B cell (primary cell): ENCODE measurements at regions not wholly inside any gene's neighbourhood (a gene's known extent, or its start where the extent isn't known, plus 50 kb on each side); places are given as distances from the start of the nearest gene placed in this dataset.

ENCODE experiments used
- ATAC-seq: fragments of 200-7000 bp; cut with Tn5 transposase; one replicate; pipeline ENCODE4 v1.10.0; 2021; ENCODE audit warnings: low read depth, mild to moderate bottlenecking, moderate number of reproducible peaks, moderate library complexity
- CTCF ChIA-PET: fragments of 350-600 bp; sonication (Branson Sonifier 250); formaldehyde crosslinking; loops from one replicate; lab custom pipeline; 2021; ENCODE audit warnings: antibody characterized with exemption, inconsistent platforms; lab: Charles Lee
- POLR2A ChIA-PET: fragments of 350-600 bp; sonication (Branson Sonifier 250); formaldehyde crosslinking; loops from one replicate; lab custom pipeline; 2021; ENCODE audit warnings: antibody characterized with exemption; lab: Charles Lee
- DNase-seq: peaks from one replicate; pipeline ENCODE4 v3.0.0; 2013
- H2AFZ ChIP-seq: 2 replicates; pipeline ENCODE4 v1.6.1; 2012; ENCODE audit warnings: mild to moderate bottlenecking, low read depth, low read length; ENCODE audit not compliant: insufficient read depth, poor library complexity, severe bottlenecking
- H3K27ac ChIP-seq, 2 donors: 1 replicate in 1 of 2; 2 replicates in 1 of 2; pipeline ENCODE4 v1.5.1; 2012 to 2013; ENCODE audit warnings: low read length in 2 of 2, mild to moderate bottlenecking in 2 of 2, moderate library complexity in 1 of 2
- H3K27me3 ChIP-seq, 4 experiments: fragments of 200-600 bp in 1 of 4; sonication (generic) in 1 of 4; replicated peaks in 1 of 4; 1 replicate in 2 of 4; 2 replicates in 2 of 4; pipeline versions ENCODE4 v1.6.1 to v1.7.0; 2013 to 2016; ENCODE audit warnings: low read length in 3 of 4, mild to moderate bottlenecking in 2 of 4, mixed read lengths in 1 of 4, moderate library complexity in 1 of 4; ENCODE audit not compliant: insufficient read depth in 4 of 4, control insufficient read depth in 3 of 4; ENCODE audit errors: control extremely low read depth in 1 of 4
- H3K36me3 ChIP-seq, 2 experiments: replicated peaks in 1 of 2; 1 replicate in 1 of 2; 2 replicates in 1 of 2; pipeline versions ENCODE4 v1.6.1 to v1.7.1; 2013; ENCODE audit warnings: low read length in 1 of 2; ENCODE audit not compliant: insufficient read depth in 2 of 2, control insufficient read depth in 1 of 2; ENCODE audit errors: control extremely low read depth in 1 of 2, extremely low read depth in 1 of 2
- H3K4me1 ChIP-seq, 2 donors: fragments of 200-600 bp in 1 of 2; sonication (generic) in 1 of 2; 1 replicate in 1 of 2; 2 replicates in 1 of 2; pipeline versions ENCODE4 v1.5.1 to v1.6.1; 2013 to 2017; ENCODE audit warnings: low read length in 2 of 2; ENCODE audit not compliant: control insufficient read depth in 2 of 2, insufficient read depth in 2 of 2
- H3K4me2 ChIP-seq: replicated peaks from 2 replicates; pipeline ENCODE3; 2012; ENCODE audit warnings: mild to moderate bottlenecking, low read depth, low read length; ENCODE audit not compliant: poor library complexity, severe bottlenecking
- H3K4me3 ChIP-seq, 5 experiments: fragments of 200-600 bp in 1 of 5; sonication (generic) in 1 of 5; 1 replicate in 3 of 5; 2 replicates in 2 of 5; pipeline versions ENCODE4 v1.5.1 to v1.7.0; 2011 to 2016; ENCODE audit warnings: low read length in 4 of 5, mild to moderate bottlenecking in 4 of 5, low read depth in 2 of 5, control low read depth in 1 of 5, moderate library complexity in 1 of 5; ENCODE audit not compliant: insufficient read depth in 1 of 5; ENCODE audit errors: control extremely low read depth in 1 of 5, extremely low read depth in 1 of 5
- H3K79me2 ChIP-seq: fragments of 200-600 bp; sonication (generic); one replicate; pipeline ENCODE4 v1.6.0; 2016; ENCODE audit warnings: low read length; ENCODE audit not compliant: control insufficient read depth, insufficient read depth
- H3K9ac ChIP-seq: fragments of 200-600 bp; sonication (generic); 2 replicates; pipeline ENCODE4 v1.6.1; 2017; ENCODE audit warnings: mild to moderate bottlenecking, low read length, moderate library complexity
- H3K9me3 ChIP-seq, 3 donors: one replicate each; pipeline versions ENCODE4 v1.6.1 to v1.7.1; 2013; ENCODE audit warnings: low read length in 2 of 3; ENCODE audit not compliant: control insufficient read depth in 2 of 3, insufficient read depth in 1 of 3; ENCODE audit errors: control extremely low read depth in 1 of 3
- H4K20me1 ChIP-seq: 2 replicates; pipeline ENCODE4 v1.6.0; 2012; ENCODE audit warnings: mild to moderate bottlenecking, low read length; ENCODE audit not compliant: insufficient read depth, control insufficient read depth, poor library complexity, severe bottlenecking
- H3K27ac Mint-ChIP-seq: one replicate; pipeline ENCODE4 v1.8.0; 2021; ENCODE audit warnings: mixed read lengths
- H3K27me3 Mint-ChIP-seq: one replicate; pipeline ENCODE4 v1.8.0; 2021; ENCODE audit warnings: mixed read lengths
- H3K4me1 Mint-ChIP-seq: one replicate; pipeline ENCODE4 v1.8.0; 2021; ENCODE audit warnings: mixed read lengths
- H3K4me3 Mint-ChIP-seq: one replicate; pipeline ENCODE4 v1.8.0; 2021; ENCODE audit warnings: mixed read lengths
- H3K9me3 Mint-ChIP-seq: one replicate; pipeline ENCODE4 v1.8.0; 2022; ENCODE audit warnings: mixed read lengths; ENCODE audit not compliant: insufficient read depth
- CTCF ChIP-seq: fragments of 200-600 bp; IDR thresholded peaks from one replicate; pipeline ENCODE4 v1.8.0; 2022; ENCODE audit warnings: antibody characterized with exemption, mild to moderate bottlenecking
- EZH2 ChIP-seq: IDR thresholded peaks from 2 replicates; pipeline ENCODE4 v1.6.1; 2012; ENCODE audit warnings: borderline replicate concordance, low read depth, mild to moderate bottlenecking, moderate library complexity, low read length; ENCODE audit not compliant: insufficient read depth, poor library complexity, severe bottlenecking
- WGBS: methylation state at CpG from one replicate; pipeline ENCODE4 v1.1.5; 2013; ENCODE audit warnings: missing lambda C conversion rate; ENCODE audit not compliant: insufficient coverage; 5-methylcytosine and 5-hydroxymethylcytosine counted together
- intact Hi-C: fragments of 100-400 bp; cut with micrococcal nuclease; formaldehyde crosslinking; loops from one replicate; pipeline ENCODE4 v1.10.0; 2022

- Histone ChIP-seq H3K27ac (no peak overlapping the region), H3K4me1 (no peaks in the 10 kb centered on the region), H3K27me3 (peaks cover 0 to 14% (median under 1%) of the 10 kb centered on the region in 4 experiments), H3K79me2 (no peaks in the 10 kb centered on the region), H3K9me3 (no peaks in the 10 kb centered on the region), H2AFZ (no peak overlapping the region), H3K4me3 (no peak overlapping the region), H3K36me3 (no peaks in the 10 kb centered on the region), H4K20me1 (no peaks in the 10 kb centered on the region), H3K9ac (no peak overlapping the region), H3K4me2 (no peak overlapping the region)
- Mint-ChIP-seq H3K9me3 (no peaks in the 10 kb centered on the region), H3K4me1 (no peaks in the 10 kb centered on the region), H3K27me3 (peaks cover 52% of the 10 kb centered on the region), H3K27ac (no peak overlapping the region), H3K4me3 (no peak overlapping the region)
- ChIA-PET CTCF (interaction anchor here (0.6 to 3.7 kb wide), 2 partner anchors 15 to 815 kb away, joined by 3 to 11 read pairs; no protein-coding TSS in a partner anchor), POLR2A (no interaction called here)
- intact Hi-C loops: no loop called here
- TF ChIP-seq CTCF (no peak), EZH2 (no peak)
- ATAC-seq (no peak), DNase-seq (no peak)
Observed at GRCh38 chr14:65943150-65943549, 530.6 kb downstream of the FUT8 start.

- Histone ChIP-seq H3K9ac (no peak overlapping the region), H2AFZ (no peak overlapping the region), H3K4me3 (no peak overlapping the region), H3K27ac (no peak overlapping the region), H3K36me3 (no peaks in the 10 kb centered on the region), H3K4me2 (no peak overlapping the region), H3K27me3 (peaks cover 0 to 9% (median 2%) of the 10 kb centered on the region in 4 experiments), H3K9me3 (no peaks in the 10 kb centered on the region), H3K79me2 (no peaks in the 10 kb centered on the region), H3K4me1 (no peaks in the 10 kb centered on the region), H4K20me1 (no peaks in the 10 kb centered on the region)
- H3K27ac Mint-ChIP-seq: no peak overlapping the region
- H3K27me3 Mint-ChIP-seq: peaks cover 58% of the 10 kb centered on the region
- DNase-seq (no peak), ATAC-seq (no peak)
- no peak for TF ChIP-seq CTCF
- TF ChIP-seq EZH2: no peak
- CTCF ChIA-PET: interaction anchor here (0.6 kb wide), 1 partner anchor 815 kb away, joined by 3 read pairs; no protein-coding TSS in a partner anchor
- POLR2A ChIA-PET: no interaction called here
- H3K9me3 Mint-ChIP-seq: no peaks in the 10 kb centered on the region
- 89% methylated on average over 3 of the region's 5 CpGs for WGBS
- H3K4me1 Mint-ChIP-seq: no peaks in the 10 kb centered on the region
- H3K4me3 Mint-ChIP-seq: no peak overlapping the region
- intact Hi-C loops: no loop called here
Observed at GRCh38 chr14:65943916-65944410, 531.4 kb downstream of the FUT8 start.
